IPS-18c (cell line): ENCODE measurements at regions not wholly inside any gene's neighbourhood (a gene's known extent, or its start where the extent isn't known, plus 50 kb on each side); places are given as distances from the start of the nearest gene placed in this dataset.

Source experiments
- H3K4me3 ChIP-seq: 2 replicates; pipeline ENCODE4 v1.7.0; 2013; ENCODE audit warnings: low read depth, mild to moderate bottlenecking, low read length, moderate library complexity; ENCODE audit not compliant: insufficient read depth
- H3K9me3 ChIP-seq: one replicate; pipeline ENCODE4 v1.6.1; 2013; ENCODE audit warnings: mild to moderate bottlenecking, low read length, moderate library complexity; ENCODE audit not compliant: control insufficient read depth, insufficient read depth

DNA sequence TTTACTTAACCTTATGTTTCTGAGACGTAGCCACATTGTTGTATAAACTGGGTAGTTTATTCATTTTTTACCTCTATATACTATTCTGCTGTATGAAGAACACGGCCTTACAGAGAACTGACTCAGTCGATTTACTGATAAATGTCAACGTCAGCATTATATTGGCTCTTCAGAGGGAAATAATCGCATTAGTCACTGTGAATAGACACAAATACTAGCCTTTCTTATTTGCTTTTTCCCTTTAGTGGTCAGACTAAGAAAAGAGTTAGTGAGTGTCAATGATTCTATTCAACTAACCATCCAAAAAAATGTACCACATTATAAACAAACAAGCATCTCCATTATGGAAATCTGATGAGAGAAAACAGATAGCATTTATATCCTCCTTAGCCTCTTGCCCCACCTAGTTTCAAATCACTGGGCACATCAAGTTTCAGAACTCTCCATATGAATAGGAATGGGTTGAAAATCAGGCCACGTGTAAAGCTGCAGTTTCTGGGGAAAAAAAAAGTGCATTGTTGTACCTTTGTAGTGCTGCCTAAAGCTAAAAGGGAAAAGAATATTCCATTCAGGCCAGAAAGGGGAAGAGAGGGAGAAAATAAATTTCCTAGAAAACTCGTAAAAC is 146.7 kb upstream of the VCX3A start:
- Histone ChIP-seq H3K9me3 (no peaks in the 10 kb centered on the region), H3K4me3 (no peak overlapping the region)

DNA sequence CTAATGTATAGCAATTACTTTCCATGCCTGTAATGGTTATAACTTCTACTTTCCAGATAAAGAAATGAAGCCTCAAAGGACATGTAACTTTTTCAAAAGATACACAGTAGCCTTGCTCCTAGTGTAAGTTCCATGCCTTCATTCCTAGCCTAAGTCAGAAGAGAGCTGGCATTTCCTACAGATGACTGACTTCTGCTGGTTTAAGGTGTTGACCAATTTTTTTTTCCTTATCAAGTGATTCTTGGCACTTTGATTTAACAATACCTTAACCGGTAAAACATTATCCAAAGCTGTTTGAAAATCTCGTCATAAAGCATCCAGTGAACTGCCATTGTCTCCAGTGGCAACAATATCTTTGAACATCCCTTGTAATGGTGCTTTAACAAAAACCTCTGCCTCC is 145.1 kb upstream of the VCX3A start:
- H3K9me3 ChIP-seq, result no peaks in the 10 kb centered on the region
- no peak overlapping the region for H3K4me3 ChIP-seq

- H3K4me3 ChIP-seq, result no peak overlapping the region
- no peaks in the 10 kb centered on the region for H3K9me3 ChIP-seq
Observed at GRCh38 chrX:6679550-6679949, 144.6 kb upstream of the VCX3A start.

- Histone ChIP-seq H3K9me3 (no peaks in the 10 kb centered on the region), H3K4me3 (no peak overlapping the region)
Observed at GRCh38 chrX:6678313-6678712, 143.4 kb upstream of the VCX3A start.

- no peak overlapping the region for H3K4me3 ChIP-seq
Observed at GRCh38 chrX:6674734-6675133, 139.8 kb upstream of the VCX3A start.

DNA sequence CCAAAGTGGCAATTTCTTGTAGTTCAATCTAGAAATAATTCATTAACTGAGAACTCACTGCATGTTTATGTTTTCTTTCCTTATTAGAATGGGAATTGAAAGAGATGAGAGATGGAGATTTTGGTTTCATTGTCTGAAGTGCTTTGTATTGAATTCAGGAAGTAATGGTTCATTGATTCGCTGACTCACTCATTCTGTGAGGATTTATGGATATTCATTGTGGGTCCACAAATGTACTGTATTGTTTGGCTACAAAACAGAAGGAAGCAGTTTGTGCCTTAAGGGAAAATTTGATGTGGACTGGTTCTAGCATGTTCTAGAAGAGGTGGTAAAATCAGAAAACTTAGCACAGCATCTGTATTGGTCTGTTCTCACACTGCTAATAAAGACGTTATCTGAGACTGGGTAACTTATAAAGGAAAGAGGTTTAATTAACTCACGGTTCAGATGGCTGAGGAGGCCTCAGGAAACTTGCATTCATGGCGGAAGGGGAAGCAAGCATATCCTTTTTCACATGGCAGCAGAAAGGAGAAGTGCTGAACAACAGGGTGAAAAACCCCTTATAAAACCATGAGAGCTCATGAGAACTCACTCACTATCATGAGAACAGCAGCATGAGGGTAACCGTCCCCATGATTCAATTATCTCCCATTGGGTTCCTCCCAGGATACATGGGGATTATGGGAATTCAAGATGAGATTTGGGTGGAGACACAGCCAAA is 132.3 kb upstream of the VCX3A start:
- H3K9me3 ChIP-seq, result peaks cover 11% of the 10 kb centered on the region
- H3K4me3 ChIP-seq, result no peak overlapping the region

More at GRCh38 chrX:6674734-6675133, 139.8 kb upstream of the VCX3A start:
- peaks cover 3% of the 10 kb centered on the region for H3K9me3 ChIP-seq

DNA sequence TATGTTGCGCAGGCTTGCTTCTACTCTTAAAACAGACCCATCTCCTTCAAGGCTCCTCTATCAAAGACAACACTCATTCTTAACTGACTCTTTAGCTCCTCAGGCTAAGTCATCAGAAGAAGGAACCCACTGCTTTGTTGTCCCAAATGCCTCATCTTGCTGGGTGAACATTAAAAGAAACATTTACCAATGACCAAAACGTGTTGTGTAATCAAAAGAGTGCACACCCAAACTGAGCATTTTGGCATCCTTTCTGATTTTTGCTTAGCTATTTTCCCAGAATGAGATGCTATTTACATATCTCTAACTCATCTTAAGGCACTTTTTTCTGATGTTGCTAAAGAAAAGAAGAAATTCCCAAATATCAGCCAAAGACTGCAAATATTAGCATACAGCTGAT is 131.7 kb upstream of the VCX3A start:
- Histone ChIP-seq H3K4me3 (no peak overlapping the region), H3K9me3 (peaks cover 8% of the 10 kb centered on the region)

DNA sequence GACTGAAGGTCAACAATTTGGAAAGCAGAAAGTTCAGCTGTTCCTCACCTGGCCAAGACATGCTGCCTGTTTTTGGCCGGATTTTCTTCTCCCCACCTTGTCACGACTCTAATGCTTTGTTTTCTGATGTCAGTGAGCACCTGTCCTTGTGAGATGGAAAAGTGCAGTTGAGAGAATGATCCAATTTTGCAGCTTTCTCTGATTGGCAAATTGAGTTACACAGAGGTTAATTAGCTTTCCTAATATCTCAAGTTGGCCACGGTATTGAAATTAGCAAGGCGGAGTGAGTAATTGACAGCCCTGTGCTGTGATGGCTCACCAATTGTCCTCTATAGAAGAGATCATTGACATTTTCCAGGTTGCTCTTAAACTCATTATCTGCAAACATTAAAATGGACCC is 126.8 kb upstream of the VCX3A start:
- Histone ChIP-seq H3K4me3 (no peak overlapping the region), H3K9me3 (peaks cover 19% of the 10 kb centered on the region)

GRCh38 chrX:6660567-6661264 is 125.8 kb upstream of the VCX3A start:
- H3K4me3 ChIP-seq, result no peak overlapping the region
- H3K9me3 ChIP-seq, result peaks cover 17% of the 10 kb centered on the region

DNA sequence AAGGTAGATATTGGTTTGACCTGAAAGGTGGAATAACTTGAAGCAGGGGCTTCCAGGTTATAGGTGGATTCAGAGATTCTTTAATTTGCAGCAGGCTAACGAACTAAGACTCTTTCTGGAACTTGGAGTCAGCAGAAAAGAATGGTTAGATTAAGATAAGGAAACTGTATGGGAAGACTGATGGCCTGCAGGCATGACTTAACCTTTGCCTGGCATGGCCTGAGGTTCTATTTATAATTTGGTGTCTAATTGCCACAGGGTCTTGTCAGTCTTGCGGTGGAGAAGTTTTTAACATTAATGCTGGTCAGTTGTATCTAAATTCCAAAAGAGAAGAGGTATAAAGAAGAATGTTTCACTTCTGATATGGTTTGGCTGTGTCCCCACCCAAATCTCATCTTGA is 110.3 kb upstream of the VCX3A start:
- H3K4me3 ChIP-seq, result no peak overlapping the region
- peaks cover 8% of the 10 kb centered on the region for H3K9me3 ChIP-seq

- no peak overlapping the region for H3K4me3 ChIP-seq
- H3K9me3 ChIP-seq, result peaks cover 8% of the 10 kb centered on the region
Observed at GRCh38 chrX:6644411-6644810, 109.5 kb upstream of the VCX3A start.

GRCh38 chrX:6640727-6641126 is 105.8 kb upstream of the VCX3A start:
- H3K4me3 ChIP-seq, result no peak overlapping the region
- peaks cover 8% of the 10 kb centered on the region for H3K9me3 ChIP-seq

GRCh38 chrX:6614506-6614905 is 79.6 kb upstream of the VCX3A start:
- Histone ChIP-seq H3K9me3 (peaks cover 3% of the 10 kb centered on the region), H3K4me3 (no peak overlapping the region)

DNA sequence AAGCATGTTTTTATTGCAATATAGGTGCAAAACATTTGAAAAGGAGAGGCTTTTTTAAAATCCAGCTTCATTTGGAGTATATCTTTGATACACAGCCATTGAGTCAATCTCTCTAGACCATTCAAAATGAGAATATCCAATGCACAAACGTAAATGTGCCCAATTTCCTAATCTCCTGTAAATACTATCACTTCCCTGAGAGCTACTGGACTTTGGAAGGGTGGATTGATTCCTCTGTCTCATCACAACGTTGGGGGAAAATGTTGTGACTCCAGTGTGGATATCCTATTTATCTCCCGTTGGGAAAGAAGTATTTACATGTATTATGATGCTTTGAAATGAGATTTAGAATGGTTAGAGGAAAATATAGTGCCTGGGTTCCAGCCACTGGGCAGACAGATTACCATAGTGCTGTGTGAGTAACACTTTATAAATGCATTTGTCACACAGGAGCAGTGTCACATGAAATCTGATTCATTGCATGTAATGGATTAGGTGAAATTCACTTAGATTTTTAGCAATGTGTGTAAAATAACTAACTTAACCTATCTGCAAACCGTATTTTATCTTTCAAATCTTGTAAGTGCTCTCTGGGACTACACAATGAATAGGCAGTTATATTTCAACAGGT is 64.4 kb upstream of the VCX3A start:
- Histone ChIP-seq H3K4me3 (peak overlapping the region; percentile 9; the same call in 1 of the 2 replicates), H3K9me3 (peaks cover 5% of the 10 kb centered on the region)
